ENCODE measurements at regions not wholly inside any gene's neighbourhood (a gene's known extent, or its start where the extent isn't known, plus 50 kb on each side); places are given as distances from the start of the nearest gene placed in this dataset.

GRCh38 chr5:136600306-136600705 is 235.0 kb upstream of the TRPC7 start:
- TF ChIP-seq ZNF792 (tag by site-specific recombination; IDR thresholded peaks at IDR 0.05) (no peak), ZNF112 (tag by site-specific recombination; IDR thresholded peaks at IDR 0.05) (no peak)

Data from HEK293 (cell line).